ENCODE measurements at regions not wholly inside any gene's neighbourhood (a gene's known extent, or its start where the extent isn't known, plus 50 kb on each side); places are given as distances from the start of the nearest gene placed in this dataset.

DNA sequence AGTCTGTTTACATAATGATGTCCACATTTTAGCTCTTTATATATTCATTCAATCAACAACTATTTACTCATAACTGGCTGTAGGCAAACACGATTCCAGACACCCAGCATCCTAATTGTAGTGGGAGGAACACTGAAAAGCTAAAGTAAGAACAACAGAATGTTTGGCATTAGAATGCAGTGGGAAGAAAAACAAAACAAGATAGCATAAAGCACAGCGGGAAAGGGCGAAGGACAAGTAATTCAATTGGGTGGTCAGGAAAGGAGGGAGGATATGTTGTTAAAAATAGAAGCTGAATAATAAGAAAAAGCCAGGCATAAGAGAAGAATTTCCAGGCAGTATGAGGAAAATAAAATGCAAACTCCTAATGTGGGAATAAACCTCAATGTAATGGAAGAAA, 189.5 kb upstream of the FAT4 start:
- no peaks in the 10 kb centered on the region for H3K36me3 Mint-ChIP-seq (ENCODE audit: insufficient read depth)
- no peak for TF ChIP-seq CTCF (IDR thresholded peaks at IDR 0.05; ENCODE audit: unreplicated experiment)
- H3K27ac Mint-ChIP-seq: no peak overlapping the region
- H3K4me1 Mint-ChIP-seq (ENCODE audit: low read depth): no peaks in the 10 kb centered on the region
- no peaks in the 10 kb centered on the region for H3K9me3 Mint-ChIP-seq (ENCODE audit: low read depth)
- DNase-seq (ENCODE audit: low spot score, unreplicated experiment): no peak
- H3K27me3 Mint-ChIP-seq: no peaks in the 10 kb centered on the region
- H3K4me3 Mint-ChIP-seq (ENCODE audit: low read depth): no peak overlapping the region

DNA sequence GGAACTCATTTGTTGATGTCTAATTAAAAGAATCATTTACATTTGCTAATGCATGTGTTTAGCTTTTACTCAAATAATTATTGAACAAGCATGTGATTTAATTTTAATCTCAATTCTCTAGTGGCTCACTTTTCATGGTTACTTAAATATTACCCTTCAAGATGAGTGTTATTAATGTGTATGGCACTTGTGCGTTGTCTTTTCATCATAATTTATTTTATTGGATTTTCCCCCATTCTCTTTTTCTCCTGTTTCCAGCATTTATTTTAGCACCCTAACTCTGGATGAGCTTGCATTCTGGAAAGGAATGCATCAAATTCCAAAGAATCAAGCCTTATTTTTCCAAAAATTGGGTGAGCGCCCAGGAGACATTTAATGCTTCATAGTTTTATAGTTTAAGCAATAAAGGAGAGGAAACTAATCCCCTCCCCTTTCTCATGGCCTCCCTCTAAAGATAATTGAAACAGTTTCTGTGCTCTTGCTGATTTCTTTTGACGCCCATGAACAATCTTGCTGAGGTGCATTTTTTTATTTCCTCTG, 191.1 kb upstream of the FAT4 start:
- no peaks in the 10 kb centered on the region for H3K9me3 Mint-ChIP-seq (ENCODE audit: low read depth)
- no peak for TF ChIP-seq CTCF (IDR thresholded peaks at IDR 0.05; ENCODE audit: unreplicated experiment)
- DNase-seq (ENCODE audit: low spot score, unreplicated experiment): no peak
- H3K27me3 Mint-ChIP-seq: no peaks in the 10 kb centered on the region
- no peak overlapping the region for H3K27ac Mint-ChIP-seq
- H3K4me1 Mint-ChIP-seq (ENCODE audit: low read depth): no peaks in the 10 kb centered on the region
- no peak overlapping the region for H3K4me3 Mint-ChIP-seq (ENCODE audit: low read depth)
- no peaks in the 10 kb centered on the region for H3K36me3 Mint-ChIP-seq (ENCODE audit: insufficient read depth)

GRCh38 chr4:125121581-125121980, 193.2 kb upstream of the FAT4 start:
- H3K9me3 Mint-ChIP-seq (ENCODE audit: low read depth): no peaks in the 10 kb centered on the region
- H3K4me1 Mint-ChIP-seq (ENCODE audit: low read depth): peaks cover 1% of the 10 kb centered on the region
- H3K4me3 Mint-ChIP-seq (ENCODE audit: low read depth): no peak overlapping the region
- no peak for TF ChIP-seq CTCF (IDR thresholded peaks at IDR 0.05; ENCODE audit: unreplicated experiment)
- no peaks in the 10 kb centered on the region for H3K27me3 Mint-ChIP-seq
- H3K36me3 Mint-ChIP-seq (ENCODE audit: insufficient read depth): no peaks in the 10 kb centered on the region
- no peak for DNase-seq (ENCODE audit: low spot score, unreplicated experiment)
- no peak overlapping the region for H3K27ac Mint-ChIP-seq

DNA sequence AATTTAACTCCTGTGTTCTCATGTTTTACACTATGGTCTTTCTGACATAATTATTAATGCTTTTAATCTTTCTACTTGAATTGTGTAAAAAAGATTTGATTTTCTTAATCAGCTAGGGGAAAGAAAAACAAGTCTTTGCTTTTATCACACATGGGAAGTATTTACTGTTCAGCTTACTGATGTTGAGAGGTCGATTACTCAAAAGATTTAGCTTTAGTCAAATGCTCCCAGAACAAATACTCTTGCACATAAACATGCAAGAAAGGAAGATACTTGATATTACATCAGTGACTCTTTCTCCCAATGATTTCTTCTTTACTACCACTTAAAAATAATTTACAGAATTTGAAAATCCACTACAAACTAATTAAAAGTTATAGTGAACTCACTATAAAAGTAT, 198.3 kb upstream of the FAT4 start:
- Mint-ChIP-seq H3K36me3 (ENCODE audit: insufficient read depth) (no peaks in the 10 kb centered on the region), H3K4me3 (ENCODE audit: low read depth) (no peak overlapping the region), H3K27me3 (no peaks in the 10 kb centered on the region)

DNA sequence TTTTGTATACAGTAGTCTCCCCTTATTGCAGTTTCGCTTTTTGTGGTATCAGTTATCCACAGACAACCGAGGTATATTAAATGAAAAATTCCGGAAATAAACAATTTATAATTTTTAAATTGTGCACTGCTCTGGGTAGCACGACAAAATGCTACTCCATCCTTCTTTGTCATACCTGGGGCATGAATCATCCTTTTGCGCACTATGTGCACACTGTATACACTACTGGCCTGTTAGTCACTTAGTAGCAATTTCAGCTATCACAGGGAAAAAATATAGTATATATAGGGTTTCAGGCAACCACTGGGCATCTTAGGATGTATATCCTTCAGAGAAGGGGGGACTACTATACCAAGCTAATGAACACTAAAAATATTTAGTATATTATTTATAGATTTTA, 198.8 kb upstream of the FAT4 start:
- Mint-ChIP-seq H3K27ac (no peak overlapping the region), H3K27me3 (no peaks in the 10 kb centered on the region), H3K36me3 (ENCODE audit: insufficient read depth) (no peaks in the 10 kb centered on the region), H3K4me1 (ENCODE audit: low read depth) (peaks cover 4% of the 10 kb centered on the region), H3K4me3 (ENCODE audit: low read depth) (no peak overlapping the region), H3K9me3 (ENCODE audit: low read depth) (no peaks in the 10 kb centered on the region)
- TF ChIP-seq CTCF (IDR thresholded peaks at IDR 0.05; ENCODE audit: unreplicated experiment): no peak
- DNase-seq (ENCODE audit: low spot score, unreplicated experiment): no peak

More for the DNA sequence above, 198.3 kb upstream of the FAT4 start:
- Mint-ChIP-seq H3K27ac (no peak overlapping the region), H3K4me1 (ENCODE audit: low read depth) (peaks cover 4% of the 10 kb centered on the region), H3K9me3 (ENCODE audit: low read depth) (no peaks in the 10 kb centered on the region)
- no peak for DNase-seq (ENCODE audit: low spot score, unreplicated experiment)
- no peak for TF ChIP-seq CTCF (IDR thresholded peaks at IDR 0.05; ENCODE audit: unreplicated experiment)
